Vagina (tissue), 2 donors: ENCODE measurements at regions not wholly inside any gene's neighbourhood (a gene's known extent, or its start where the extent isn't known, plus 50 kb on each side); places are given as distances from the start of the nearest gene placed in this dataset. TPM values are rescaled to one million over a fixed set of nuclear protein-coding genes. Genes with fewer than 3 reads are reported as not detected.

Experiments used
- DNase-seq, 2 donors: peaks; one replicate each; pipeline ENCODE4 v3.0.0-alpha.2; 2017; ENCODE audit errors: extremely low spot score in 2 of 2
- H3K27ac ChIP-seq: fragments of 200-600 bp; sonication (generic); one replicate; pipeline ENCODE4 v1.5.1; 2019
- H3K27me3 ChIP-seq: fragments of 200-600 bp; sonication (generic); one replicate; pipeline ENCODE4 v1.5.1; 2019
- H3K36me3 ChIP-seq, 2 donors: fragments of 200-600 bp; sonication (generic); one replicate each; pipeline ENCODE4 v1.5.1; 2017 to 2019
- H3K4me1 ChIP-seq: fragments of 200-600 bp; sonication (generic); one replicate; pipeline ENCODE4 v1.5.1; 2019
- H3K4me3 ChIP-seq, 2 donors: fragments of 200-600 bp; sonication (generic); 1 replicate in 1 of 2; 2 replicates in 1 of 2; pipeline ENCODE4 v1.5.1; 2016 to 2019
- H3K9me3 ChIP-seq: fragments of 200-600 bp; sonication (generic); one replicate; pipeline ENCODE4 v1.5.1; 2019
- CTCF ChIP-seq, 3 experiments: fragments of 450-650 bp in 2 of 3; fragments of 200-600 bp in 1 of 3; sonication (generic) in 1 of 3; IDR thresholded peaks; one replicate each; pipeline ENCODE4 v1.5.1; 2017 to 2019; ENCODE audit warnings: antibody characterized with exemption in 3 of 3, mild to moderate bottlenecking in 2 of 3, moderate library complexity in 2 of 3
- POLR2A ChIP-seq, 2 donors: fragments of 450-650 bp; IDR thresholded peaks; one replicate each; pipeline ENCODE4 v1.6.1; 2017; ENCODE audit warnings: antibody characterized with exemption in 2 of 2, mild to moderate bottlenecking in 2 of 2, moderate library complexity in 2 of 2
- POLR2AphosphoS5 ChIP-seq, 2 donors: sonication (generic); formaldehyde crosslinking; IDR thresholded peaks; one replicate each; pipeline ENCODE4 v1.9.0; 2017; ENCODE audit warnings: antibody characterized with exemption in 2 of 2, mild to moderate bottlenecking in 2 of 2, low read depth in 1 of 2; ENCODE audit not compliant: insufficient read depth in 1 of 2
- intact Hi-C: fragments of 100-400 bp; cut with DNase I; formaldehyde crosslinking; loops from one replicate; pipeline ENCODE4 v1.15.1; 2023
- small RNA-seq: library from RNA; depleted of rRNA; stranded (forward); fragments of <200 nt; gene quantifications from one replicate; pipeline ENCODE3, GENCODE V24; 2016

- TF ChIP-seq POLR2A (IDR thresholded peaks at IDR 0.05) (no peak), POLR2AphosphoS5 (IDR thresholded peaks at IDR 0.05; ENCODE audit: insufficient read depth in 1 of 2, low read depth in 1 of 2) (no peak), CTCF (IDR thresholded peaks at IDR 0.05) (no peak)
- peaks cover 5% of the 10 kb centered on the region for H3K4me1 ChIP-seq
These were observed 52.0 kb upstream of the IVNS1ABP start for GRCh38 chr1:185368913-185369491.

GRCh38 chr1:185368313-185368855 lies 51.3 kb upstream of the IVNS1ABP start:
- intact Hi-C loops: no loop called here

More at GRCh38 chr1:185368913-185369491, 52.0 kb upstream of the IVNS1ABP start:
- no peaks in the 10 kb centered on the region for H3K27me3 ChIP-seq
- no peak overlapping the region for H3K27ac ChIP-seq
- intact Hi-C loops: no loop called here
- no peak for DNase-seq
- H3K9me3 ChIP-seq: no peaks in the 10 kb centered on the region
- H3K4me3 ChIP-seq: no peak overlapping the region
- H3K36me3 ChIP-seq: no peaks in the 10 kb centered on the region

GRCh38 chr1:185367218-185367617 lies 50.2 kb upstream of the IVNS1ABP start:
- TF ChIP-seq CTCF (IDR thresholded peaks at IDR 0.05) (no peak), POLR2AphosphoS5 (IDR thresholded peaks at IDR 0.05; ENCODE audit: insufficient read depth in 1 of 2, low read depth in 1 of 2) (no peak)
- Histone ChIP-seq H3K36me3 (no peaks in the 10 kb centered on the region), H3K4me3 (no peak overlapping the region), H3K4me1 (peaks cover 5% of the 10 kb centered on the region), H3K27ac (no peak overlapping the region), H3K27me3 (no peaks in the 10 kb centered on the region), H3K9me3 (no peaks in the 10 kb centered on the region)
- no peak for DNase-seq
- intact Hi-C loops: no loop called here

More at GRCh38 chr1:185368313-185368855, 51.3 kb upstream of the IVNS1ABP start:
- no peak for TF ChIP-seq CTCF (IDR thresholded peaks at IDR 0.05)
- TF ChIP-seq POLR2AphosphoS5 (IDR thresholded peaks at IDR 0.05; ENCODE audit: insufficient read depth in 1 of 2, low read depth in 1 of 2): no peak
- TF ChIP-seq POLR2A (IDR thresholded peaks at IDR 0.05): no peak
- H3K27me3 ChIP-seq: no peaks in the 10 kb centered on the region
- no peaks in the 10 kb centered on the region for H3K9me3 ChIP-seq
- H3K4me1 ChIP-seq: peaks cover 5% of the 10 kb centered on the region
- DNase-seq: no peak
- H3K4me3 ChIP-seq: no peak overlapping the region
- H3K27ac ChIP-seq: no peak overlapping the region
- H3K36me3 ChIP-seq: no peaks in the 10 kb centered on the region

Small RNA genes lying in the stretch of these regions (small RNA-seq; reads per million reads assigned to genes)
- gene MCRIP2P2 (not detected), gene RF00019 (not detected), gene RNU7-183P (not detected)
